Loucy (cell line): ENCODE measurements at regions not wholly inside any gene's neighbourhood (a gene's known extent, or its start where the extent isn't known, plus 50 kb on each side); places are given as distances from the start of the nearest gene placed in this dataset.

Experiments
- EZH2phosphoT487 ChIP-seq: fragments of 200-600 bp; IDR thresholded peaks from 2 replicates; pipeline ENCODE4 v1.6.1; 2018; ENCODE audit warnings: antibody characterized with exemption, mild to moderate bottlenecking, moderate library complexity, borderline replicate concordance
- TF ChIP-seq, protein P1 (sequence below): fragments of 200-600 bp; sonication (generic); conservative IDR thresholded peaks from 2 replicates; pipeline ENCODE4 v1.5.1; 2014; ENCODE audit warnings: mild to moderate bottlenecking, antibody characterized with exemption, low read length

DNA sequence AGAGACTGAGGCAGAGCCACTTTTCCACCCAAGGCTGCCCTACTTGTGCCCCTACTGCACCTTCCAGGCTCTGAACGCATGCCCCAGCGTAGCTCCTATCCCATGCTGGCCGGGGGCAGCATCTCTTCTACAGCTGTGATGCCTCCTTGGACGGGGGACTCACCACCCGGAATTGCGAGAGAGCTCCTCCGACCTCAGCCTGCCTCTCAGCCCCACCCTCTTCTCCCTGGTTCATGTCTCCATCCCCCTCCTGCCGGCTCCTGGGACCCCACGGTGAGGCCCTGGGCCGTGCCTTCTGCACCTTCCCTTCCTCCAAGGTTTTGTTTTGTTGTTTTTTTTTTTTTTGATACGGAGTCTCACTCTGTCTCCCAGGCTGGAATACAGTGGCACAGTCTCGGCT, 112.4 kb downstream of the MICALL2 start:
- TF ChIP-seq, protein P1, sequence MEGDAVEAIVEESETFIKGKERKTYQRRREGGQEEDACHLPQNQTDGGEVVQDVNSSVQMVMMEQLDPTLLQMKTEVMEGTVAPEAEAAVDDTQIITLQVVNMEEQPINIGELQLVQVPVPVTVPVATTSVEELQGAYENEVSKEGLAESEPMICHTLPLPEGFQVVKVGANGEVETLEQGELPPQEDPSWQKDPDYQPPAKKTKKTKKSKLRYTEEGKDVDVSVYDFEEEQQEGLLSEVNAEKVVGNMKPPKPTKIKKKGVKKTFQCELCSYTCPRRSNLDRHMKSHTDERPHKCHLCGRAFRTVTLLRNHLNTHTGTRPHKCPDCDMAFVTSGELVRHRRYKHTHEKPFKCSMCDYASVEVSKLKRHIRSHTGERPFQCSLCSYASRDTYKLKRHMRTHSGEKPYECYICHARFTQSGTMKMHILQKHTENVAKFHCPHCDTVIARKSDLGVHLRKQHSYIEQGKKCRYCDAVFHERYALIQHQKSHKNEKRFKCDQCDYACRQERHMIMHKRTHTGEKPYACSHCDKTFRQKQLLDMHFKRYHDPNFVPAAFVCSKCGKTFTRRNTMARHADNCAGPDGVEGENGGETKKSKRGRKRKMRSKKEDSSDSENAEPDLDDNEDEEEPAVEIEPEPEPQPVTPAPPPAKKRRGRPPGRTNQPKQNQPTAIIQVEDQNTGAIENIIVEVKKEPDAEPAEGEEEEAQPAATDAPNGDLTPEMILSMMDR = no peak
- no peak for TF ChIP-seq EZH2phosphoT487
